ENCODE measurements at regions not wholly inside any gene's neighbourhood (a gene's known extent, or its start where the extent isn't known, plus 50 kb on each side); places are given as distances from the start of the nearest gene placed in this dataset.
A peak's percentile ranks its signal among the peaks of the same experiment; 100 is the strongest.
"Not testable (repeated sequence)": the region's sequence is repeated elsewhere in the genome, so short reads cannot be mapped to it uniquely, and the experiment has no call there.

DNA sequence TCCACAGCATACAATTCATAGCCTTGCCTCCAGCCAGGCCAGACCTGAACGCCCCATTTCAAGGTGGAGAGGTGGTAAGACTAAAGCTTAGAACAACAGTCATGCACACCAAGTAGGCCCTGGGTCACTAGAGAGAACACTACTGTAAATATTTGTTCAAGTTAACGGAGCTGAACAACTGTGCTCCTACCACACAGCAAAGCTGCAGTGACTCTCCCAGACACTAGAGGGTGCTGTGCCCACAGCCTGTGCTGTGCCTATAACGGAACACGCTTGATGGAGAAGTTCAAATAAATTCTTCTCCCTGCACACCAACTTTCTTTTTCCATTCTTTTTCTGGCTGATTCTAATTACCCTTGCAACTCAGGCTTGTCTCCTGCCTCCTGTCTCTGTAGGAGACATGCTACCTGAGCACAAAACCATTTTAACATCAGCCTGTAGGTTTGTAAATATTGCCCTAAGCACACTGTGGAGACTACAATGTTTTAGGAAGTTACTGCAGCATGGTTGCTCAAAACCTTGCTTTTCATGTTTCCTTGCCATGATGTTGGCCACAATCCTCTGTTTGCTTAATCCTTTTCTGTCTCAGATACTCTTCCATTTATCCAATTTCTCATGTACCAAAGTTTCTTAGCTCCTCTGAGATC is 103.1 kb upstream of the TERB2 start:
- peak overlapping the region; percentile 33 for H3K4me2 ChIP-seq (ENCODE audit: low read length)
- not testable (repeated sequence) for H3K36me3 ChIP-seq (ENCODE audit: insufficient read depth, low read length); H3K4me3 ChIP-seq (ENCODE audit: low read length); H3K9me3 ChIP-seq (replicated peaks; ENCODE audit: low read length); H3K27me3 ChIP-seq (ENCODE audit: control insufficient read depth, insufficient read depth, low read length); H3K4me1 ChIP-seq (ENCODE audit: control insufficient read depth, insufficient read depth, low read length); H3K9ac ChIP-seq (ENCODE audit: low read depth, low read length)

DNA sequence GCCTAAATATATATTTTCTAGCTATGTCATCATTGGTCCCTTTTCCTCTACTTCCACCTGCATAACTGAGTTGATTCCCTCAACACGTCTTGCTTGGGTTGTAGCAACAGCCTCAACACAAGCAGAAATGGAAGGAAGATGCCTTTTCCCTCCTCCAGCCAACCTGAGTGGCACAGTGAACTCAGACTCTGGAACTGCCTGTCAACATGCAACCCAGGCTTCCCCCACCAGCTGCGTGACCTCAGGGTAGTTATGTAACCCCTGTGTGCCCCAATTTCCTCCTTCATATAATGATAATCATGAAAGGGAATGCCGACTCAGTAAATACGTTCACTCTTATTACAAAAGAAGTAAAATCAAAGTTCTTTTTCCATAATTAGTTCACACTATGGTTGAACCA is 101.8 kb upstream of the TERB2 start:
- H3K9me3 ChIP-seq (replicated peaks; ENCODE audit: low read length); H3K36me3 ChIP-seq (ENCODE audit: insufficient read depth, low read length); H3K4me3 ChIP-seq (ENCODE audit: low read length); H3K9ac ChIP-seq (ENCODE audit: low read depth, low read length); H3K4me1 ChIP-seq (ENCODE audit: control insufficient read depth, insufficient read depth, low read length); H3K4me2 ChIP-seq (ENCODE audit: low read length); H3K27me3 ChIP-seq (ENCODE audit: control insufficient read depth, insufficient read depth, low read length): not testable (repeated sequence)

DNA sequence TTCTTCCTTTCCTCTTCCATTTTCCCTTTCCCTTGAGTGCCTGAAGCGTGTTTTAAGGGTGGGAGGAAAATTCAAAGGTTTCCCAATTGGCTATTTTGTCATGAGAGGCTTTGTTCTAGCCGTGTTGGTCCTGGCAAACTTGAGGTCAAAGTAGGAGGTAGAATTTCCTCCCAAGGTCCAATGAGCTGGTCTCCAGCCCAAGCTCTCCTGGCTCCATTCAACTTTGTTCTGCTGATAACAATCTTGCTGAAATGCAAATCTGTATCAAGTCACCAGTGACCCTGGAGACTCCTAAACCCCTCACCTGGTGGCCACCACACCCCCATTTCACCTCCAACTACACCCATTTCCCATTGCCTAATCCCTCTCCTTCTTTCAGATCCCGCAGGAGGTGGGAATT is 100.2 kb upstream of the TERB2 start:
- H3K9me3 ChIP-seq (replicated peaks; ENCODE audit: low read length); H3K36me3 ChIP-seq (ENCODE audit: insufficient read depth, low read length); H3K9ac ChIP-seq (ENCODE audit: low read depth, low read length); H3K4me3 ChIP-seq (ENCODE audit: low read length); H3K4me1 ChIP-seq (ENCODE audit: control insufficient read depth, insufficient read depth, low read length); H3K4me2 ChIP-seq (ENCODE audit: low read length); H3K27me3 ChIP-seq (ENCODE audit: control insufficient read depth, insufficient read depth, low read length): not testable (repeated sequence)

DNA sequence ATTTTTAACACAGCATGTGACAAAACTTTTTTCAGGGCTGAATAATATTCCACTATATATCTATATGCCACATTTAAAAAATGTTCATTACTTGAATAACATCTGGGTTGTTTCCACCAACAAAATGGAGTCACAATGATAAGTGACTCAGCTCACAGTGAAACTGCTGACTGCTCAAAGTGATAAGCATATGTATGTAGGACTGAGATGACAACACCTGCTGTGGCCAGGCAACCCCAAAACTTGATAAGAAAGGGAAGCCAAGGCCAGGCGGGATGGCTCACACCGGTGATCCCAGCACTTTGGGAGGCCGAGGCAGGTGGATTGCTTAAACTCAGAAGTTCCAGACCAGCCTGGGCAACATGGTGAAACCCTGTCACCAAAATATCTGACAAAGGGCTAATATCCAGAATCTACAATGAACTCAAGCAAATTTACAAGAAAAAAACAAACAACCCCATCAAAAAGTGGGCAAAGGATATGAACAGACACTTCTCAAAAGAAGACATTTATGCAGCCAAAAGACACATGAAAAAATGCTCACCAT is 99.2 kb upstream of the TERB2 start:
- H3K9ac ChIP-seq (ENCODE audit: low read depth, low read length), result not testable (repeated sequence)

DNA sequence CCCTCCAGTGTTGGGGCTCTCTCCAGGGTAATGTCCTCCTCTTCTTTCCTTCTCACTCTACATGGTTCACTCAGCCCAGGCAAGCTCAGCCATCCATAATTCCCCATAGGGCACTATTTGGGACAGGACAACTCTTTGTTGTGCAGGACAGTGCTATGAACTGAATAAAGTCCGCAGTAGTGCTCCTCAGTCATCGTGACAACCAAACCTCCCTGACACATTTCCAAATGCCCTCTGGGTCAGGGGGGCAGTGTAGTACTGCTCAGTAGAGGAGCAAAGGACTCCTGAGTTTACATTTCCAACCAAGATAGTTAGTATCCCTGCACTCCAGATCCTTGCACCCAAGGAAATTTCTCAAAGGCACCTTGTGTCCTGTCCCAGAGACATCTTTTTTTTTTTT is 97.4 kb upstream of the TERB2 start:
- not testable (repeated sequence) for H3K4me3 ChIP-seq (ENCODE audit: low read length); H3K27me3 ChIP-seq (ENCODE audit: control insufficient read depth, insufficient read depth, low read length); H3K4me2 ChIP-seq (ENCODE audit: low read length); H3K4me1 ChIP-seq (ENCODE audit: control insufficient read depth, insufficient read depth, low read length); H3K36me3 ChIP-seq (ENCODE audit: insufficient read depth, low read length); H3K9me3 ChIP-seq (replicated peaks; ENCODE audit: low read length); H3K9ac ChIP-seq (ENCODE audit: low read depth, low read length)

More for the DNA sequence above, 99.2 kb upstream of the TERB2 start:
- H3K4me1 ChIP-seq (ENCODE audit: control insufficient read depth, insufficient read depth, low read length); H3K4me3 ChIP-seq (ENCODE audit: low read length); H3K27me3 ChIP-seq (ENCODE audit: control insufficient read depth, insufficient read depth, low read length); H3K9me3 ChIP-seq (replicated peaks; ENCODE audit: low read length); H3K36me3 ChIP-seq (ENCODE audit: insufficient read depth, low read length); H3K4me2 ChIP-seq (ENCODE audit: low read length): not testable (repeated sequence)

DNA sequence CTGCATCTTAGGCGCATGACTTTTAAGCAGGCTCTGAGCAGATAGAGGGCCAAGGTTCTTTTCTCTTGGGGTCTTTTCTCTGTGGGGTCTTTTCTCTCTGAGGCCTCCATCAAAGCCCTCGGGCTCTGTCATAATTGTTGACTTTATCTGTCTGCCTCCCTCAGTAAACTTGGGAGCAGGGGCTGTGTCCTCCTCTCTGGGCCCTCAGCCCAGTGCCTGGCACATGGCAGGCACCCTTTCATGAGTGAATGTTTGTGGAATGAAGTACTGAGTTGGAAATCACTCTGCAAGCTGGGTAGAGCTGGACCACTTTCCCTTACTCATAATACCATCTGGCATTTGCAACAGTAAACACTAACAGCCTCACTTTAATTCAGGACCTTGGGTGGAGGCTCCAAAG is 96.3 kb upstream of the TERB2 start:
- H3K9ac ChIP-seq (ENCODE audit: low read depth, low read length); H3K4me1 ChIP-seq (ENCODE audit: control insufficient read depth, insufficient read depth, low read length); H3K4me2 ChIP-seq (ENCODE audit: low read length); H3K4me3 ChIP-seq (ENCODE audit: low read length); H3K9me3 ChIP-seq (replicated peaks; ENCODE audit: low read length); H3K27me3 ChIP-seq (ENCODE audit: control insufficient read depth, insufficient read depth, low read length); H3K36me3 ChIP-seq (ENCODE audit: insufficient read depth, low read length): not testable (repeated sequence)

DNA sequence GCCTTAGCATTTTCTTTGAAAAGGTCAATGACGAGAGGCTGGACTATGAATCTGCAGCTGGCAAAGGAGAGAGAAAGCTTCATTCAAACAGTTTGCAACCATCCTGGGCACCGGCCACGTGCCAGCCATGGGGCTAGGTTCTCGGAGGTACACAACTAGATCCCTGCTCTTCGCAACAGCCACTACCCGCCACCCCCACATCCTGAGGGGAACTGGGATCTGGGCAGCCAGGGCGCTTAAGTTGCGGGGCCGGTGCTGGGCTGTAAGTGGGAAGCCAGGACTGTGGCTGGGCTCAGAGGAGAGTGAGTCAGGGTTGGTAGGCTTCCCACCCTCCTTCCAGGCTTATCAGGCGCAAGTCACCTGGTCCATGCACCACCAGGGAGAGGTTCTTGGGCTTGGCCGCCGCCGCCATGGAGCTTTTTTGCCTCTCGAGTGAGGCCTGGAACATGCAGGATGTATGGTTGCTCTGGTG is 95.0 kb upstream of the TERB2 start:
- Histone ChIP-seq H3K9me3 (replicated peaks; ENCODE audit: low read length) (no peaks in the 10 kb centered on the region), H3K4me2 (ENCODE audit: low read length) (no peak overlapping the region), H3K4me1 (ENCODE audit: control insufficient read depth, insufficient read depth, low read length) (no peaks in the 10 kb centered on the region), H3K4me3 (ENCODE audit: low read length) (no peak overlapping the region), H3K27me3 (ENCODE audit: control insufficient read depth, insufficient read depth, low read length) (no peaks in the 10 kb centered on the region), H3K9ac (ENCODE audit: low read depth, low read length) (no peak overlapping the region), H3K36me3 (ENCODE audit: insufficient read depth, low read length) (no peaks in the 10 kb centered on the region)

- Histone ChIP-seq H3K9me3 (replicated peaks; ENCODE audit: low read length) (no peaks in the 10 kb centered on the region), H3K27me3 (ENCODE audit: control insufficient read depth, insufficient read depth, low read length) (no peaks in the 10 kb centered on the region), H3K9ac (ENCODE audit: low read depth, low read length) (no peak overlapping the region), H3K4me1 (ENCODE audit: control insufficient read depth, insufficient read depth, low read length) (no peaks in the 10 kb centered on the region), H3K4me3 (ENCODE audit: low read length) (no peak overlapping the region), H3K4me2 (ENCODE audit: low read length) (no peak overlapping the region), H3K36me3 (ENCODE audit: insufficient read depth, low read length) (no peaks in the 10 kb centered on the region)
Observed at GRCh38 chr15:44861917-44862316, 94.6 kb upstream of the TERB2 start.

- not testable (repeated sequence) for H3K4me2 ChIP-seq (ENCODE audit: low read length); H3K9ac ChIP-seq (ENCODE audit: low read depth, low read length); H3K4me3 ChIP-seq (ENCODE audit: low read length); H3K27me3 ChIP-seq (ENCODE audit: control insufficient read depth, insufficient read depth, low read length); H3K4me1 ChIP-seq (ENCODE audit: control insufficient read depth, insufficient read depth, low read length); H3K9me3 ChIP-seq (replicated peaks; ENCODE audit: low read length); H3K36me3 ChIP-seq (ENCODE audit: insufficient read depth, low read length)
Observed at GRCh38 chr15:44862866-44863265, 93.6 kb upstream of the TERB2 start.

DNA sequence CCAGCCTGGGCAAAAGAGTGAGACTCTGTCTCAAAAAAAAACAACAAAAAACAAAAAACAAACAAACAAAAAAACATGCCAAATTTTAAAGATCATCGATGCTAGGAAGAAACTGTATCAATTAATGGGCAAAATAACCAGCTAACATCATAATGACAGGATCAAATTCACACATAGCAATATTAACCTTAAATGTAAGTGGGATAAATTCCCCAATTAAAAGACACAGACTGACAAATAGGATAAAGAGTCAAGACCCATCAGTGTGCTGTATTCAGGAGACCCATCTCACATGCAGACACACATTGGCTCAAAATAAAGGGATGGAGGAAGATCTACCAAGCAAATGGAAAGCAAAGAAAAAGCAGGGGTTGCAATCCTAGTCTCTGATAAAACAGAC is 88.4 kb upstream of the TERB2 start:
- H3K4me3 ChIP-seq (ENCODE audit: low read length); H3K4me2 ChIP-seq (ENCODE audit: low read length); H3K4me1 ChIP-seq (ENCODE audit: control insufficient read depth, insufficient read depth, low read length); H3K9me3 ChIP-seq (replicated peaks; ENCODE audit: low read length); H3K36me3 ChIP-seq (ENCODE audit: insufficient read depth, low read length); H3K9ac ChIP-seq (ENCODE audit: low read depth, low read length); H3K27me3 ChIP-seq (ENCODE audit: control insufficient read depth, insufficient read depth, low read length): not testable (repeated sequence)

DNA sequence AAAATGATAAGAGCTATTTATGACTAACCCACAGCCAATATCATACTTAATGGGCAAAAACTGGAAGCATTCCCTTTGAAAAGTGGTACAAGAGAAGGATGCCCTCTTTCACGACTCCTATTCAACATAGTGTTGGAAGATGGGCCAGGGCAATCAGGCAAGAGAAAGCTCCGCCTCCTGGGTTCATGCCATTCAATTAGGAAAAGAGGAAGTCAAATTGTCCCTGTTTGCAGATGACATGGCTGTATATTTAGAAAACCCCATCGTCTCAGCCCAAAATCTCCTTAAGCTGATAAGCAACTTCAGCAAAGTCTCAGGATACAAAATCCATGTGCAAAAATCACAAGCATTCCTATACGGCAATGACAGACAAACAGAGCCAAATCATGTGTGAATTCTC is 86.4 kb upstream of the TERB2 start:
- not testable (repeated sequence) for H3K4me1 ChIP-seq (ENCODE audit: control insufficient read depth, insufficient read depth, low read length); H3K36me3 ChIP-seq (ENCODE audit: insufficient read depth, low read length); H3K27me3 ChIP-seq (ENCODE audit: control insufficient read depth, insufficient read depth, low read length); H3K9ac ChIP-seq (ENCODE audit: low read depth, low read length); H3K9me3 ChIP-seq (replicated peaks; ENCODE audit: low read length); H3K4me2 ChIP-seq (ENCODE audit: low read length); H3K4me3 ChIP-seq (ENCODE audit: low read length)

GRCh38 chr15:44873103-44873502 is 83.4 kb upstream of the TERB2 start:
- no peak overlapping the region for H3K4me2 ChIP-seq (ENCODE audit: low read length)

More at GRCh38 chr15:44873103-44873502, 83.4 kb upstream of the TERB2 start:
- H3K36me3 ChIP-seq (ENCODE audit: insufficient read depth, low read length), result no peaks in the 10 kb centered on the region
- no peak overlapping the region for H3K9ac ChIP-seq (ENCODE audit: low read depth, low read length)
- H3K9me3 ChIP-seq (replicated peaks; ENCODE audit: low read length), result peaks cover 3% of the 10 kb centered on the region
- H3K4me1 ChIP-seq (ENCODE audit: control insufficient read depth, insufficient read depth, low read length), result no peaks in the 10 kb centered on the region
- no peaks in the 10 kb centered on the region for H3K27me3 ChIP-seq (ENCODE audit: control insufficient read depth, insufficient read depth, low read length)
- H3K4me3 ChIP-seq (ENCODE audit: low read length), result no peak overlapping the region

Data from skeletal muscle satellite cell (primary cell).